PC-9 (cell line): ENCODE measurements at regions not wholly inside any gene's neighbourhood (a gene's known extent, or its start where the extent isn't known, plus 50 kb on each side); places are given as distances from the start of the nearest gene placed in this dataset.

ENCODE experiments used
- BruUV-seq: library from RNA; stranded (reverse); fragments of 400-500 nt; replicated peaks from 2 replicates; lab custom pipeline; 2021; lab: Mats Ljungman, UMichigan
- CTCF ChIA-PET: fragments of 300-600 bp; sonication (Branson Sonifier 250); formaldehyde crosslinking; loops from one replicate; lab custom pipeline; 2022; ENCODE audit warnings: antibody characterized with exemption; lab: Charles Lee
- POLR2A ChIA-PET: fragments of 300-600 bp; sonication (Branson Sonifier 250); formaldehyde crosslinking; loops from one replicate; lab custom pipeline; 2022; ENCODE audit warnings: antibody characterized with exemption; ENCODE audit not compliant: unreplicated experiment; lab: Charles Lee
- DNase-seq, 2 experiments: peaks; one replicate each; pipeline versions ENCODE4 v3.0.0 to v3.0.0-alpha.2; 2015 to 2022; ENCODE audit warnings: mixed read lengths in 1 of 2
- H2AFZ ChIP-seq: fragments of 200-600 bp; sonication (generic); 2 replicates; pipeline ENCODE4 v1.8.1; 2017; ENCODE audit warnings: antibody characterized with exemption
- H3F3A ChIP-seq: fragments of 200-600 bp; sonication (generic); 2 replicates; pipeline ENCODE4 v1.8.1; 2017; ENCODE audit warnings: antibody characterized with exemption, mild to moderate bottlenecking, low read depth; ENCODE audit not compliant: insufficient read depth
- H3K27ac ChIP-seq: fragments of 200-600 bp; sonication (generic); 2 replicates; pipeline ENCODE4 v1.6.1; 2016; ENCODE audit warnings: mixed run types
- H3K27me3 ChIP-seq: fragments of 200-600 bp; sonication (generic); 2 replicates; pipeline ENCODE4 v1.6.1; 2016; ENCODE audit warnings: low read depth, mixed run types; ENCODE audit not compliant: insufficient read depth
- H3K36me3 ChIP-seq: fragments of 200-600 bp; sonication (generic); 2 replicates; pipeline ENCODE4 v1.6.1; 2016; ENCODE audit warnings: low read depth, mixed run types
- H3K4me1 ChIP-seq: fragments of 200-600 bp; sonication (generic); replicated peaks from 2 replicates; pipeline ENCODE4 v1.6.1; 2016; ENCODE audit warnings: mixed run types; ENCODE audit not compliant: insufficient read depth
- H3K4me2 ChIP-seq: fragments of 200-600 bp; sonication (generic); 2 replicates; pipeline ENCODE4 v1.6.1; 2017; ENCODE audit warnings: mixed run types
- H3K4me3 ChIP-seq: fragments of 200-600 bp; sonication (generic); 2 replicates; pipeline ENCODE4 v1.6.1; 2016; ENCODE audit warnings: mixed run types
- H3K79me2 ChIP-seq: fragments of 200-600 bp; sonication (generic); 2 replicates; pipeline ENCODE4 v1.6.1; 2017; ENCODE audit warnings: low read depth, mixed run types
- H3K9me2 ChIP-seq: fragments of 200-600 bp; sonication (generic); 2 replicates; pipeline ENCODE4 v1.8.1; 2017; ENCODE audit warnings: mild to moderate bottlenecking; ENCODE audit not compliant: insufficient read depth
- H3K9me3 ChIP-seq: fragments of 200-600 bp; sonication (generic); 2 replicates; pipeline ENCODE4 v1.8.1; 2016; ENCODE audit warnings: low read depth; ENCODE audit not compliant: insufficient read depth
- H4K20me1 ChIP-seq: fragments of 200-600 bp; sonication (generic); 2 replicates; pipeline ENCODE4 v1.8.1; 2017; ENCODE audit not compliant: insufficient read depth
- EZH2 ChIP-seq: fragments of 200-600 bp; sonication (generic); IDR thresholded peaks from 2 replicates; pipeline ENCODE4 v1.8.0; 2017; ENCODE audit warnings: antibody characterized with exemption, low read depth
- intact Hi-C: fragments of 100-400 bp; cut with micrococcal nuclease; formaldehyde crosslinking; loops from one replicate; pipeline ENCODE4 v1.10.0; 2022; ENCODE audit not compliant: unreplicated experiment
- TF ChIP-seq, protein P1 (sequence below): fragments of 200-600 bp; sonication (generic); conservative IDR thresholded peaks from 2 replicates; pipeline ENCODE4 v1.6.1; 2017; ENCODE audit warnings: mixed run types, antibody characterized with exemption, mild to moderate bottlenecking, moderate library complexity

GRCh38 chr13:87533776-87534175 lies 137.4 kb upstream of the SLITRK5 start:
- DNase-seq = no peak
- H3K4me1 ChIP-seq = no peaks in the 10 kb centered on the region
- intact Hi-C loops = no loop called here
- no peak overlapping the region for H3K4me2 ChIP-seq
- BruUV-seq = no TSS peak
- no peak overlapping the region for H3K4me3 ChIP-seq
- no peaks in the 10 kb centered on the region for H3K9me3 ChIP-seq
- no peaks in the 10 kb centered on the region for H4K20me1 ChIP-seq
- ChIA-PET POLR2A (no interaction called here), CTCF (no interaction called here)
- no peak overlapping the region for H3K27ac ChIP-seq
- no peaks in the 10 kb centered on the region for H3K79me2 ChIP-seq
- TF ChIP-seq, protein P1, sequence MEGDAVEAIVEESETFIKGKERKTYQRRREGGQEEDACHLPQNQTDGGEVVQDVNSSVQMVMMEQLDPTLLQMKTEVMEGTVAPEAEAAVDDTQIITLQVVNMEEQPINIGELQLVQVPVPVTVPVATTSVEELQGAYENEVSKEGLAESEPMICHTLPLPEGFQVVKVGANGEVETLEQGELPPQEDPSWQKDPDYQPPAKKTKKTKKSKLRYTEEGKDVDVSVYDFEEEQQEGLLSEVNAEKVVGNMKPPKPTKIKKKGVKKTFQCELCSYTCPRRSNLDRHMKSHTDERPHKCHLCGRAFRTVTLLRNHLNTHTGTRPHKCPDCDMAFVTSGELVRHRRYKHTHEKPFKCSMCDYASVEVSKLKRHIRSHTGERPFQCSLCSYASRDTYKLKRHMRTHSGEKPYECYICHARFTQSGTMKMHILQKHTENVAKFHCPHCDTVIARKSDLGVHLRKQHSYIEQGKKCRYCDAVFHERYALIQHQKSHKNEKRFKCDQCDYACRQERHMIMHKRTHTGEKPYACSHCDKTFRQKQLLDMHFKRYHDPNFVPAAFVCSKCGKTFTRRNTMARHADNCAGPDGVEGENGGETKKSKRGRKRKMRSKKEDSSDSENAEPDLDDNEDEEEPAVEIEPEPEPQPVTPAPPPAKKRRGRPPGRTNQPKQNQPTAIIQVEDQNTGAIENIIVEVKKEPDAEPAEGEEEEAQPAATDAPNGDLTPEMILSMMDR = no peak
- no peak for TF ChIP-seq EZH2
- H3K27me3 ChIP-seq = no peaks in the 10 kb centered on the region
- no peaks in the 10 kb centered on the region for H3F3A ChIP-seq
- H3K9me2 ChIP-seq = no peaks in the 10 kb centered on the region
- H3K36me3 ChIP-seq = no peaks in the 10 kb centered on the region
- no peak overlapping the region for H2AFZ ChIP-seq

DNA sequence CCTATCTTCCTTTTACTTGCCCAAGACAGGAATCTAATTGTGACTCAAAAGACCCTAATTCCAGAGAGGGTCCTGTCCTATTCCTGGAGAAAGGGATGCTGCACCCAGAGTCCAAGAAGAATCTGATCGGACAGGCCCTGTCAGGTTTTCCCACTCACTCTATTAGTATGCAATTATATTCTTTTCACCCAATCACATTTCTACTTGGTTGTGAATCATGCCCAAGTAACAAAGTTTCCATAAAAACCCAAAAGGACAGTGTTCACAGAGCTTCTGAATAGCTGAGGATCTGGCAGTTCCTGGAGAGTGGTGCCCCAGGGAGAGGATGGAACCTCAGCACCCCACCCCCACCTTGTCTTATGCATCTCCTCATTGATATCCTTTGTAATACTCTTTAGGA lies 135.3 kb upstream of the SLITRK5 start:
- no peak overlapping the region for H2AFZ ChIP-seq
- no peak for TF ChIP-seq EZH2
- TF ChIP-seq, protein P1 = no peak
- no peaks in the 10 kb centered on the region for H3K27me3 ChIP-seq
- H3K4me3 ChIP-seq = no peak overlapping the region
- no peaks in the 10 kb centered on the region for H3K4me1 ChIP-seq
- no peaks in the 10 kb centered on the region for H3K9me3 ChIP-seq
- H3K27ac ChIP-seq = no peak overlapping the region
- no peaks in the 10 kb centered on the region for H3K9me2 ChIP-seq
- ChIA-PET POLR2A (no interaction called here), CTCF (interaction anchor here (0.7 kb wide), 1 partner anchor 977 kb away, joined by 3 read pairs; no protein-coding TSS in a partner anchor)
- H3K4me2 ChIP-seq = no peak overlapping the region
- no peaks in the 10 kb centered on the region for H3K79me2 ChIP-seq
- no peaks in the 10 kb centered on the region for H4K20me1 ChIP-seq
- BruUV-seq = no TSS peak
- no peak for DNase-seq
- H3F3A ChIP-seq = no peaks in the 10 kb centered on the region
- H3K36me3 ChIP-seq = no peaks in the 10 kb centered on the region
- intact Hi-C loops = no loop called here

- H3K9me2 ChIP-seq = no peaks in the 10 kb centered on the region
- H3K36me3 ChIP-seq = no peaks in the 10 kb centered on the region
- H2AFZ ChIP-seq = no peak overlapping the region
- TF ChIP-seq EZH2 = no peak
- TF ChIP-seq, protein P1 = no peak
- BruUV-seq = no TSS peak
- no peaks in the 10 kb centered on the region for H3K27me3 ChIP-seq
- DNase-seq = no peak
- no peaks in the 10 kb centered on the region for H3F3A ChIP-seq
- H3K4me3 ChIP-seq = no peak overlapping the region
- CTCF ChIA-PET = interaction anchor here (0.7 kb wide), 1 partner anchor 976 kb away, joined by 3 read pairs; no protein-coding TSS in a partner anchor
- intact Hi-C loops = no loop called here
- no peaks in the 10 kb centered on the region for H3K79me2 ChIP-seq
- POLR2A ChIA-PET = no interaction called here
- H4K20me1 ChIP-seq = no peaks in the 10 kb centered on the region
- no peak overlapping the region for H3K4me2 ChIP-seq
- H3K9me3 ChIP-seq = no peaks in the 10 kb centered on the region
- no peaks in the 10 kb centered on the region for H3K4me1 ChIP-seq
- no peak overlapping the region for H3K27ac ChIP-seq
These were observed 134.7 kb upstream of the SLITRK5 start for GRCh38 chr13:87536499-87536898.
